CD4-positive, alpha-beta T cell treated with Interleukin-10 for 1 hour (primary cell): ENCODE measurements at regions not wholly inside any gene's neighbourhood (a gene's known extent, or its start where the extent isn't known, plus 50 kb on each side); places are given as distances from the start of the nearest gene placed in this dataset.
"Not testable (repeated sequence)": the region's sequence is repeated elsewhere in the genome, so short reads cannot be mapped to it uniquely, and the experiment has no call there.

Source experiments
- DNase-seq: peaks from one replicate; pipeline ENCODE4 v3.0.0-alpha.2; 2020

- not testable (repeated sequence) for DNase-seq
Observed at GRCh38 chr11:43194459-43194858, 117.3 kb upstream of the API5 start.

GRCh38 chr11:43197379-43197778 lies 114.4 kb upstream of the API5 start:
- DNase-seq = no peak

- no peak for DNase-seq
Observed at GRCh38 chr11:43200031-43200430, 111.8 kb upstream of the API5 start.

- no peak for DNase-seq
Observed at GRCh38 chr11:43212279-43212678, 99.5 kb upstream of the API5 start.

GRCh38 chr11:43214471-43214870 lies 97.3 kb upstream of the API5 start:
- DNase-seq = no peak

GRCh38 chr11:43217849-43218248 lies 93.9 kb upstream of the API5 start:
- DNase-seq = no peak

- no peak for DNase-seq
Observed at GRCh38 chr11:43222215-43222614, 89.6 kb upstream of the API5 start.

- DNase-seq = no peak
Observed at GRCh38 chr11:43223026-43223425, 88.8 kb upstream of the API5 start.

GRCh38 chr11:43234881-43235280 lies 76.9 kb upstream of the API5 start:
- no peak for DNase-seq

- DNase-seq = no peak
Observed at GRCh38 chr11:43238341-43238740, 73.5 kb upstream of the API5 start.

GRCh38 chr11:43239791-43240190 lies 72.0 kb upstream of the API5 start:
- no peak for DNase-seq

GRCh38 chr11:43242401-43242800 lies 69.4 kb upstream of the API5 start:
- DNase-seq = no peak

GRCh38 chr11:43243927-43244326 lies 67.9 kb upstream of the API5 start:
- DNase-seq = no peak

GRCh38 chr11:43245466-43245865 lies 66.3 kb upstream of the API5 start:
- no peak for DNase-seq

GRCh38 chr11:43250309-43250708 lies 61.5 kb upstream of the API5 start:
- no peak for DNase-seq

- DNase-seq = no peak
Observed at GRCh38 chr11:43261775-43262174, 50.0 kb upstream of the API5 start.
